NCI-H524 (cell line): ENCODE measurements at regions not wholly inside any gene's neighbourhood (a gene's known extent, or its start where the extent isn't known, plus 50 kb on each side); places are given as distances from the start of the nearest gene placed in this dataset.
"Not testable (repeated sequence)": the region's sequence is repeated elsewhere in the genome, so short reads cannot be mapped to it uniquely, and the experiment has no call there.

ENCODE experiments used
- DNase-seq, 2 experiments: peaks; one replicate each; lab custom pipeline; 2025; lab: John Stamatoyannopoulos, UW

DNA sequence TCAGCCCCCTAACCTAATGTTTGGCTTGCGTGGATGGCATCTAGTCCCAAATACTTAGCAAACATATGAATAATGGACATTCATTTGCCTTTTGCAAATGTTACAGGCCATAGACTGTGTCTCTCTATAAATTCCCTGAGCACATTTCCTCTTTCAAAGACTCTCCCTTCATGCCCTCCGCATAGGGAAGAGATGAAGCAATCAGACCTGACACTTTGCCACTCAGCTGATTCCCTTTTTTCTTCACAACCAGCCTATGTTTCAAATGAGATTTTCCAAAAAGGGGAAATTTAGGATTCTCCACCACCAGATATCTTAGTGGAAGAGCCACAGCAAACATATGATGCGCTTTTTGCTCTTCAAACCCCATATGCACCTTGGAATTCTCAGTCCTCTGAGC is 453.7 kb downstream of the STK39 start:
- no peak for DNase-seq

DNA sequence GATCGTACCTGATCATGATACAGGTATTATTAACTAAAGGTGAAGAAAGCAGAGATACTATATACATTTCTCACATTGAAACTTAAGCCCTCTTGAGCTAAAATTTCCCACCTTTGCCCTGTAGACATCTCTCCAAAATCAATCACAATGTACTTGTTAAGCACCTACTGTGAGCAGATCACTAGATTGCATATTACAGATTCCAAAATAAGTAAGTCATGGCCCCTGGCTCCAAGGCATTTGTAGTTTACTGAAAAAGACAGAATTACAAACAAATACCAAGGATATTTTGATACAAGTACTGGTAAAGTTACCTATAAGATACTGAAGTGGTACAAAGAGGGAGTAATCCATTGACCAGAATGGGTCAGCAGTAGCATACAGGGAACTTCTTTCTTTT is 455.3 kb downstream of the STK39 start:
- DNase-seq = no peak

DNA sequence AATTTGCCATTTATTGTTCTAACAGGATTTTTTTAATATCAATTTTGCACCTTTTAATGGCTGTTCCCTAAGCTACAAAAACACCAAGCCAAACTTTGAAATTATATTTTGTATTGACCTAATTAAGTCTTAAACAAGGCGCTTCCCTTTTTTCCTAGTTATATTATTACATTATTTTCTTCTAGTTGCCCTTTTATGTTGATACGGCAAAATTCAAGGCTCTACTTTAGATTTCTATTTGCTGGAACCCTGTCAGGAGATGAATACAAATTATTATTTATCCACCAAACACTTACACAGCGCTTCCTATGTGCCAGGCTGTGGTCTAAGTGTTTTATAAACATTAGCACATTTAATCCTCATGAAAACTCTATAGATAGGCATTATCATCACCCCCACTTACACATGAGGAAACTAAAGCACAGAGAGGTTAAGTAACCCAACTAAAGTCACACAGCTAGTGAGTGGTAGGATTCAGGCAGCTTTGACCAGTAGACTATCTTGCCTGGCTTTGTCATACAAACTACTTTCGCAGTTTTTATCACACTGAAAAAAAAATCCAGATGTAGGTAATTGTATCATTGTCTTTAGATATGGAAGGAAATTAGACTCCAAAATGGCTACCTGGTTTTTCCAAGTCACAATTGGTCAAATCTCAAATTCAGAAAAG is 456.5 kb downstream of the STK39 start:
- no peak for DNase-seq

DNA sequence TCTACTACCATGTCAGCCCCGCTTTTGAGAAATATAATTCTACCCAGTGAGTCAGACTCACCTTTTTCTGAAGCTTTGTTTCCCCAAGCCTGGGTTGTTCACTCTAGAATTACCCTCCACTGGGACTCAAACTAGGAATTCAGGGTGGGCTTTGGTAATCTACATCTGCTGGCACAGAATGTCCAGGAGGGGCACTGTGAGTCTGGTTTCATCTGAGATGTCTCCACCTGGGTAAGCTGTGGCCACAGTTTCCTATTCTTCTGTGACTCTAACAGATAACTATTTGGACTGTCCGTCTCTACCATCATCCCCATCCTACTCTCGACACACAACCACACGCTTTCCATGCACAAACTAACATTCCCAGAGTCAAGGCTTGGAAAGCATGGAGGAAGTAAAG is 457.2 kb downstream of the STK39 start:
- DNase-seq = no peak

DNA sequence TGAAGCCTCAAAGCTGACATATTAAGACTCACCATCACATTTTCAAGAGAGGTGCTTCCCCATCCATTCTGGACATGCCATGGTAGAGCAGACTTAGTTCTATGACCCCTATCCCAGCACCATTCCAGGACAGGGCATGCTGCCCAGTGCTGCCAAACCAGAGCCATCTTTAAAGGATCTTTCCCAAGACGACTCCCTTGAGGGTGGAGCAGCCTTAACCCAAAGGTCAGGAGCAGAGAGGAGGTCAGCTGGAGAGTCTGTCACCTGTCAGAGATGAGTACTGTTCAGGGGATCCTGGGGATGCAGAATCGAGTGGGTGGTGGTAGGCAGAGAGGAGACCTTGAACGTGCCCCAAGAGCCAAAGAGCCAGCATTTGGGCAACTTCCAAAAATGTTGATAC is 459.8 kb downstream of the STK39 start:
- DNase-seq = no peak

DNA sequence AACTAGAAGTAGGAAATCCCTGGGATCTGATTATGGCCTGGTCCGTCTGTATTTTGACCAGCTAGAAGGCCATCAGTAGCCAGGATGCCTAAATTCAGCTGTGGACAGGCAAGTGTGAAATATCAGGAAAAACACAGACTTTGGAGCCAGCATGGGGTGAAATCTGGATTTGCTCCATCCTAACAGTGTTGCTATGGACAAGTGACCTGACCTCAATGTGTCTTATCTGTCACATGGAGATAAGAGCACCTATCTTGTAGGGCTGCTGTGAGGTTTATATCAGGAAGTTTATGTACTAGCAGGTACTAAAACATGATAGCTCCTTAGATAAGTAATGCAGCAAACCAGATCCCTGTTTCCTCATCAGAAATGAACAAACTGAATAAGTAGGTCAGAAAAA is 460.4 kb downstream of the STK39 start:
- DNase-seq = no peak

DNA sequence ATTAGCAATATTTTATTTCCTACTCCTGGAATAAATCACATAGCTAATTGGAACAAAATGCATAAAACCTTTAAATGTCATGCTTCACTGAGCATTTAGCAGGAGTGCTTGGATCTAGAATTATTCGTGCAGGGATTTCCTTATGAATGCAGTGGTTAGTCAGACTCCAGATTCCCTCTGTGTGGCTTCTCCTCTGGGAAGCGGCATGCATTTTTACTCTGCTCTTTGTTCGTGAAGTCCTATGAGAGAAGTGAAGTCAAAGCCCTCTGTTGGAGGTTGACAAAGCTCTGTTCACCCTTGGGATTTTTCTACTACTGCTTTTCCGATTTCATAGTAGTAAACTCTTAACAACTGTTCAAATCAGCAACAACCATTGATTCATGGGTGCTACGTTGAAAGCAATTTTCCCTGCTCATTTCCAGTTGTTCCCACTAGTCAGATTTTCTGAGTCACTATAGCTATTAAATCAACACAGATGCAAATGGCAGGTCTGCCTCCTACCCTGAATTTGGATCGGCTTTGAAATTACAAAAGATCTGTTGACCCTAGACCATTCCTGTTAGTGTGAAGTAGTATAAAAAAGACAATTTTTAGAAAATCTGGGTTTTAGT is 461.7 kb downstream of the STK39 start:
- no peak for DNase-seq

DNA sequence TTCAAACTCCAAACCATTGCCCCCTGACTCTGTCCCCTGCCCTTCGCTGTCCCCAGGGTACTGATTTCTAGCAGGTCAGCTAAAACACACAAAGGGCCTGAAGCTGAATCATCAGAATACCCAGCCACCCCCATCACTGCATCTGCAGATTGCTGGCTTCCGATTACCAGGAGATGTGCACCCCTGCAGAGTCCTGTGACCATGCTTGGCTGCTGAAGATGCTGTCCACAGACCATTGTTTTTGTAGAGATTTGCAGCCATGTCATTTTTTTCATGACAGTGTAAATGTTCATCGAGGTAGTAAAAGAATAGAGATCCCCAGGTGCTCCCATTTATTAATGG is 463.3 kb downstream of the STK39 start:
- DNase-seq = peak in 1 of 2 experiments; percentile 7

DNA sequence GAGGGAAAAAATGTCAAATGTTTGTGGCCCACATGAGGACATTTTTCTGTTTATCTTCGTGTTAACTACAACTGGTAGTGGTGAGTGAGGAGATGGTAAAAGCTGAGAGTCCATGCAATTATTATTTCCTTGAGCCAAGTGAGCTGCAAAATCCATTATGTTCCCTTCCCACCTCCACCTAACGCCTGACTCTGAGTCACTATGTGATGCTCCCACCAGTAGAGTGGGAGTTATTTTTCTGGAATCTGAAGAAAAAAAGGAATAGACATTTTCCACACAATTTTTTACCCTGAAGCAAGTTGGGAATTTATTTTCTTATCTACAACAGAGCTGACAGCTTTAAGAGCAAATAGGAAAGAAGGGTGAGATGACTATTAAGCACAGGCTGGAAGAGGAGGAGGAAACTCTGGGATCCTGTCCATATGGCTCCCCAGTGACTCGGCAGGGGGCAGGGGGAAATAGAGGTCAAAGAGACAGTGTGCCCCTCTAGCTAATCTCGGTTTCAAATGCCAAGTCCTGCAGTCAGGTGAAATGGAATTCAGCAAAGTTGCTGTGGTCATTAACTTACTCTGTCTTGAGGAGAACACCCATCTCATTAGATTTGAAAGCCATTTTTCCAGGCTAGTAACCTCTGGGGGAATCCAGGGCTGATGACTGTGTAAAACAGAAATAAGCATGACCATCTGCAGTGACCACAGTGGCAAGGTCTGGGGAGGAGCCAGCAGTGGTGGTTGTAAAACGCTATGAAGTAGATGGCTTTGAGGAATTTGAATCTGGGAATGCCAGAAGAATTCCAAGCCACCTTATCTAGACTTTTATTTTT is 463.9 kb downstream of the STK39 start:
- DNase-seq = peak; percentile 23 to 40

DNA sequence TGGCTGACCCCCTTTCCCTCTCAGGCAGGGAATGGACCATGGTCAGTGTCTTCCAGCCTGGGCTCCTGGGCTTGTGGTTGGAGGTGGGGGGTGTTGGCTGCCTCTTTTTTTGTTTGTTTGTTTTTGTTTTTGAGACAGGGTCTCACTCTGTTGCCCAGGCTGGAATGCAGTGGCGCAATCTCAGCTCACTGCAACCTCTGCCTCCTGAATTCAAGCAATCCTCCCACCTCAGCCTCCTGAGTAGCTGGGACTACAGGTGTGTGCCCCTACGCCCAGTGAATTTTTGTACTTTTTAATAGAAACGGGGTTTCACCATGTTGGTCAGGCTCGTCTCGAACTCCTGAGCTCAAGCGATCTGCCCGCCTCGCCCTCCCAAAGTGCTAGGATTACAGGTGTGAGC is 465.8 kb downstream of the STK39 start:
- DNase-seq = not testable (repeated sequence)

DNA sequence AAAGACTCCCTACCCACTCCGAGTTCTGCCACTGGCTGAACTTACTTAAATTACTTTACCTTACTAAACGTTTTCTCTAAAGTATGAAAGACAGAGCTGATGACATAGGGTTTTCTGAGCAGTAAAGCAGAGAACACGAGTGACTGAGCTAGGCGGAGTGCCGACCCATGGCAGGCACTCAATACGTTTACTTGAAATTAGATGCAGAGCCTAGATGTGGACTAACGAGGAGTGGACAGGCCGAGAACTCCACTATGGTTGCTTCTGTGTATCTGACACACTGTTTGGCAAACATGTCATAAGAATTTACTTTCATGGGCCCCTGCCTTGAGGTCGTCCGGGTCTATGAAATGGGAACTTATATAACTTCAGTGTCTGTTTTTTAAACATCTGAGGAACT is 471.0 kb downstream of the STK39 start:
- no peak for DNase-seq

DNA sequence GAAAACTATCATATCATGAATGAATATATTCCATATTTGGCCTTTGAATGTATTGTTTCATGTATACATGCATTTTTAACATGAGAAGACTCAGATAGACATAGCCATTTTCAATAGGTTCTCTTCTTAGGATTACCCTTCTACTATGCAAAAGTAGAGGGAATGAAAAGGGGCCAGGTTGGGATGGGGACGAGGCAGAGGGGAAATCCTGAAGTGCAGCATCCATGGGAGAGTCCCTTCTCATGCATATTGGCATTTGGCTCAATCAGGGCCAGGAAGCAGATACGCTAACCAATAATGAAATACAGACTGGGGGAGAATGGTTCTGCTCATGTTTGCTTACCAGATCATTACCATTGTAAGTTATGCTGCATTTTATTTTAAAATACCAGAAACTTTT is 475.8 kb downstream of the STK39 start:
- DNase-seq = no peak

DNA sequence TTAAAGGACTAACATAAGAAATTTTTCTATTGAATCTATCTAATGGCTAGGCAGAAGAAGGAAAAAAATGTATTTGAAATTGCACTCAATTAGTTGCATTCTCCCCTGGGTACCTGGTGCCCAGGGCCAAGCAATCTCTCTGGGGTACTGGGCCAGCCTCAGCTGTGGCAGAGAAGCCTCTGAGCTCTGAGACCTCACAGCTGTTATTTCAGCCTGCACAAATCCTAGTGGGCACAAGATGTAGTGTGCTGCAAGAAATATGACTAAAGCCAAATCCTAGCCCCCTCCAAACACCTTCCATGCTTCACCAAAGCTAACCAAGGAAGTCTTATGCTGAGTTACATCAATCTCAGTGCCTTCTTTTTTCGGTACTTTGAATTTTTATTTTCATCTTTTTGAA is 478.4 kb downstream of the STK39 start:
- DNase-seq = peak in 1 of 2 experiments; percentile 24

DNA sequence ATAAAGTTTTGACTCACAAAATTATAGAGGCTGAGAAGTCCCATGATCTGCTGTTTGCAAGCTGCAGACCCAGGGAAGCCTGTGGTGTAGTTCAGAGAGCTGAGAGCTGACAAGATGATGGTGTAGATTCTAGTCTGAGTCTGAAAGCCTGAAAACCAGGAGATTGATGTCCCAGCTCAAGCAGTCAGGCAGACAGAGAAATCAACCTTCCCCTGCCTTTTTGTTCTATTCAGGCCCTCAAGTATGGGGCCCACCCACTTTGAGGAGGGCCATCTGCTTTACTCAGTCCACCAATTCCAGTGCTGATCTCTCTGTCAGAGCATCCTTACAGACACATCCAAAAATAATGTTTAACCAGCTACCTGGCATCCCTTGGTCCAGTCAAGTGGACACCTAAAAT is 479.6 kb downstream of the STK39 start:
- DNase-seq = peak in 1 of 2 experiments; percentile 41

DNA sequence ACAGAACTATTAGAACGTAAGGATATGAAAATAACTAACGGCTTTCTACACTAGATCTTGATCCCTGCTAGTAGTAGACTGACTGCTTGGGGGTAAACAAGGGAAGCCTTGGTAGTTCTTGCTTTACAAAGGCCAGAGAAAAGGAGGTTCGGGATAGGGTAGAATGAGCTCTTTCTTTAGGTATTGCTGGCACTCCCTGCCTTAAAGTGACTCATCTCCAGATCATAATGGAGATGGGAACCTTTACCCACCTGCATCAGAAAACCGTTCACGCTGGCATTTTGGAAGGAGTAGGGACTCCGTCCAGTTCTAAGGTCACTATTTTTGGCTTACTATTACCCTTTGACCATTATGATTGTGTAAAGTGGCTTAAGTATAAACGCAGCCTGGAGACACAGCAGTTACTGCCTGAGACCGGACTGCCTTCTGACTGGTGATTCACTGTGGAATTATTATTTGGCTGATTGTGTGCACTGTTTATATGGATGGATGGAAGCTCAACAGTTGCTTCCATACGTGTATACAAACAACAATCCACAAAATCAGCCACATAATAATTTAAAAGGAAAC is 482.5 kb downstream of the STK39 start:
- DNase-seq = no peak

DNA sequence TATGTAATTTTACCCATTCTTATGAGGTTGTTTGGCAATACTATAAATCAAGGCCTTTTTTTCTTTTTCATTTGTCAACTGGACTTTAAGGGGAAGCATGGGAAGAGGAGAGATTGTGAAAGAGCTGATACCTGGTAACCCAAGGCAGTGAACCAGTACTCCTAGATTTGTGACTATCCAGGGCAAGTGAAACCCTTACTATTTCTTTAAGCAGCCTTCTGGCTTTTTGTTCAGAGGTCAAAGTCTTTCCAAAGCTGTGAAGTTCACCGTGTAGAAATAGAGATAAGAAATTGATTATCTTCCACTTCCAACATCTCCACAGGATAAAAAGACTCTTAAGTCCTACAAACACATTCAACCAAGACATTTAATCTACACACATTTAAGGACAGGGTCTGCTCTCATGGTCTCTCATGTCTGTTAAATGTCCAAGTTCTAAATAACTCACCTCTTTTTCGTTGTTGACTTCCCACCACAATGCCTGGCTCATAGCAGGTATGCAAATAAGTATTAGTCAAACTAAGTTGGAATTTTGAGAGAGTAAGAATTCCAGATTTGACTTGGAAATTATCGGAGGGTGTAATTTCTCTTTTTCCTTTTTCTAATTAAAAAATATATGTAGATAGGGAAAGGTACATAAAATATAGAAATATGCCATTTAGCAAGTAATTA is 485.8 kb downstream of the STK39 start:
- no peak for DNase-seq

DNA sequence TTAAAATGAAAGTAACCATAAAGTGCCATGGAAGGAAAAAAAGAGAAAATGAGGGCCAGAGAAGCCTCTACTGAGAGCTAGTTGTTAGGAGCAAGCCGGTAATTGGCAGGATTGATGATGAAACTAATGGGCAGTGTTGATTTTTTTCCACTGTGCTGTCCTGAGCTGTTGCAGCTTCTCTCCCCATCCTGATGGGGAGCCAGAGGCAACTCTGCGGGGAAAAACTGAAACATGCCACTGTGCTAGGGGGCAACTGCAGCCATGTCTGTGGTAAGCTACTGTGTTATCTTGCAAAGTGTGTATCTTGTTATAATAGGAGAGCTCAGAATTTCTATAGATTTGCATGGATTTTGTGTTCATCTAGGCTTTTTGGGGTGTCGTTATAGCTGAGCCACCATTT is 487.9 kb downstream of the STK39 start:
- no peak for DNase-seq

DNA sequence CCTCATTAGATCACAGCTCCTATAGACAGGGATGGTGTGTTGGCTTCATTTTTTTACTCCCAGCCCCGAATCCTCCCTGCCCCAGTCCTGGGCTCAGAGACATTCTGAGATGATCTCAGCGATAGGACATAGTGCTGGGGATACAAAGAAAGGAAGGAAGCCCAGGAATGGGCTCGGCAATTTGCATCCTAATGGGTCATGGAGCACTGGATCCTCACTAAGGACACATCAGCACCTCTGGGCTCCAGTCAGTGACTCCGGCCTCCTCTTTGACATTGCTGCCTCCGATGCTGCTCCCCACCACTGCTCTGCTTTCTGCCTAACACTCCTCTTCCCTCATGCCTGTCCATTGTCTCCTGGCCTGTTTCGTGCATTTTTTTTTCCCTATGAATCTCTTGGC is 489.1 kb downstream of the STK39 start:
- no peak for DNase-seq

DNA sequence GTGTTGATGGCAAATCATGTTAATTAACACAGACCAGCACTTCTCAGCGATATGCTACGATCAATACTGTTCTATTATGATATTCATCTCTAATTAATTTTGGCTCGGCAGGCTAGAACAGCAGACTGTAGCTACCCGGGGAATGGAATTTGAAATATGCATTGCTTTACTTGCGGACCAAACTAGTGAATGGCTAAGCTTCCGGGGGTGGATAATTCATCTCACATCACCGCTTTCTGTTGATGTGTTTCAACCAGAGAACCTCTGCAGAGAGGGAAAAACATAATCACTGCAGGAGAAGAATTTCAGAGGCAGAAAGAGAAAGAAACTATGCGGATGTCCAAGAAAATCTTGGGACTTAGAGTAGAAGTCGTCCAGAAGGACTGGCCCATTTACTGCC is 490.9 kb downstream of the STK39 start:
- no peak for DNase-seq

DNA sequence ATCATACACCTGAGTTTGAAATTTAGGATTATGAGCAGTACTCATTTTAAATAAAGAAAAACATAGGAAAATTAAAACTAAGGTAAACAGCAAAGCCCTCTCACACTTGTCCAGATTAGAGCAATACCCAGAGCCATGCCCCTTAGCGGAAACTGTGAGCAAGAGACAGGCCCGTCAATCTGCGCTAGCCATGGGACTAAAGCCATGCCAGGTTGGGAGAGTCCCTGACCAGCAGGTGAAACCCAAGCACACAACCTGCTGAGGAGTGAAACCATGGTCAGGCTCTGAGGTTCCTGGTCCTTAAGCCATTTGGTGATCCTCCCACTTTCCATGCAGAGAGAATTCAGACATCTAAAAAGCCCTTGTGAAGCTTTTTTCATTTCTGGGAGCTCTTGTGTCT is 494.3 kb downstream of the STK39 start:
- no peak for DNase-seq

DNA sequence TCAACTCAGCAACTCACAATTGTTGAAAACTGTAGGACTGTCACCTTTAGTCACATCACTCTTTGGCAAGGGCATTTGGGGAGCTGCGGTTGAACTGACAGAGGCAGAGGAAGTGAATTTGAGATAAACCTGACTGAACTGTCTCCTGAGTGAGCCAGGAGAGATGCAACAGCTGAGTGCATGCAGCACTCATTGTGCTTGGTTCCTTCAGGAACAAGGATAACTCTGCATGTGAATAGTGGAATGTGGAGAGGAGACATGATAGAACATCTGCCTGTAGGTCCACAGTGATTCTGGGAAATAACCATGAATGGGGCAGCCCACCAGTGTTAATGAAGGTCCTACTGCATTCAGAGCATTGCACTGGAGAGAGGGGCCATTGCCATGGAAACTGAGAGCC is 494.7 kb downstream of the STK39 start:
- DNase-seq = no peak

DNA sequence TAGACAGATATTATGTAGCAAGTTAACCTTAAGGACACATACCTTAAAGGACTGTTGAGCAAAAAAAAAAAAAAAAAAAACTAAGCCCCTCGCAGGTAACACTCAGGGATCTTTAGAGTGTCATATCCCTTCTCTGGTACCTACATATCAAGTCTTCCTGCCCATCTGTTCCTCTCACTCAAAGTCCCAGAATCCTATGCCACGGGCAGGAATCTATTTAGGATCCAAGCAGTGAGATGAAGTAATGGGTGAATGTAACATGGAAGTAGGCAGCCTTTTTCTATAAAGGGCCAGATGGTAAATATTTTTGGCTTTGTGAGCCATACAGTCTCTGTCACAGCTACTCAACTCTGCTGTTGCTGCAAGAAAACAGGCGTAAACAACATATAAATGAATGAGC is 496.7 kb downstream of the STK39 start:
- DNase-seq = peak; percentile 53 to 77

DNA sequence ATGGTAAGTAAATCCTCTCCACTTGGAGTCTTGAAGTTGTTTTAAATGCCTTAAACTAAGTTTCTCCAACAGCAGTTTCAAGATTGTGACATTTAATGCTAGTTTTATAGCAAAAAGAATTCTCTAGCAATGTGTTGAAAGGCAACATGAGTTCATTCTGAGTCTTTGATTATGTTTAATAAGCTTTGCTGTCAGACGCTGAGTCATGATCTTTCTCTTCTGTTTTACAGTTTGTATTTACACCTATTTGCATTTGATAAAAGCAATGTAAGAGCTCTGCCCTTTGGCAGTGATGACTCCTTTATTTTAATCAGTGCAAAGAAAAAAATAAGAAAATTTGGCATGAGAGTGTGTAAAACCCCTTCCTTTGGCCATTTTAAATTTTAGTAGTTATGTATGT is 497.7 kb downstream of the STK39 start:
- no peak for DNase-seq
